DLD1 (cell line): ENCODE measurements at regions not wholly inside any gene's neighbourhood (a gene's known extent, or its start where the extent isn't known, plus 50 kb on each side); places are given as distances from the start of the nearest gene placed in this dataset.
"Not testable (repeated sequence)": the region's sequence is repeated elsewhere in the genome, so short reads cannot be mapped to it uniquely, and the experiment has no call there.

Experiments
- in situ Hi-C: cut with HindIII; loops from 2 replicates; pipeline ENCODE4 v1.10.0; 2017; ENCODE audit warnings: low sequenced_read_pairs

DNA sequence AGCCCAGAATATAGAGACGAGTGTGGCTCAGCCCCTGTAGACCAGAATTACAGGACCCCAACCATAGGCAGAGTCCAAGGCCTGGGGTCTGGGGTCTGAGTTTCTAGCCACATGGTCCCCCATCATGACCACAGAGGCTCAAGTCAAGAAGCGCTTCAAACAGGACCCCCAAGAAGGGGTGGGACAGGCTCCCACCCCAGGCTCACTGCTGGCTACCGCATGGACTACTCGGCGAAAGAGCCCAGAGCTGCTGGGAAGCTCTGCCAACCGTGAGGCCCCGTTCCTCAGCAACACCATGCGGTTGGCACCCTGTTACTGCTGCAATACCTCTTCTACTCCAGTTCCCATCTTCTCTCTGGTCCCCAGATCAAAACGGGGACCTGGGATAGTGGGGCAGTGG is 254.8 kb downstream of the TEX29 start:
- in situ Hi-C loops: no loop called here

DNA sequence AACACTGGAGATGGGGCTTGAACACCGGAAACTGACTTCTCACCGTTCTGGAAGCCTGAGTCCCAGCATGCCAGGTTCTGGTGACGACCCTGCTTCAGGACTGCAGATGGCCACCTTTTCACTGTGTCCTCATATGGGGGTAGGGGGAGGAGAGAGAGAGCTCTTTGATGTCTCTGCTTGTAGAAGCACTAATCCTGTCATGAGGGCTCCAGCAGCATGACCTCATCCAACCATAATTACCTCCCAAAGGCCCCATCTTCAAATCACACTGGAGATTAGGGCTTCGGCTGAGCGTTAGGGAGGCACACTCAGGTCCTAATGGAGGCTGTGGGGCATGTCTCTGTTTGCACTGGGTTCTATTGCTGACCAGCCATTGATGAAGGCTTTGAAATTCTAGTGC is 255.3 kb downstream of the TEX29 start:
- in situ Hi-C loops: no loop called here

DNA sequence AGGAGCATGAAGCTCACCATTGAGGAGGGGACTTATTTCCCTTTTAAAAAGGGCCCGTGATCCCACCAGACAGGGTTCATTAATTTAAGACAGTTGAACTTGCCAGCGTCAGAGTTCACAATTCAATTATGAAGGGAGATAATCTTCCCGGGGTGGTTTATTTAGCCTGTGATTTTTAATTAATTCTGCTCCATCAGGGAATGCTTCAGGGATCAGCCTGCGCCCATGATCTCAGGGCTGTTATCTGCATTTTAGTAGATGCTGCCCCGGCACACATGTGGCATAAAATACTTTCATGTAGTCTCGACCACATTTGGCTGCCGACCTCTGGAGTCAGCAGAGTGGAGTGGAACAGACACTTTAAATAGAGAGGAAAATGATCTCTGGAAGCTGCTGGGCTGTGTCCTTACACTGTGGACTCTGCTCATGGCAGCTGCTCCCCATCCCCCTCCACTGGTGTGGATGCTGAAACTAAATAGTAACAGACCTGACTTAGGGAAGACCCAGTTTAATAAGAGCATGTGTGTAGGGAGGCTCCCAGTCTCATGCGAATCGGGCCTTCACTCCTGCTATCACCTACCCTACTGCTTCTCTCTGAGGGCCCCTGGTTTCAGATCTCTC is 256.9 kb downstream of the TEX29 start:
- in situ Hi-C loops: no loop called here

DNA sequence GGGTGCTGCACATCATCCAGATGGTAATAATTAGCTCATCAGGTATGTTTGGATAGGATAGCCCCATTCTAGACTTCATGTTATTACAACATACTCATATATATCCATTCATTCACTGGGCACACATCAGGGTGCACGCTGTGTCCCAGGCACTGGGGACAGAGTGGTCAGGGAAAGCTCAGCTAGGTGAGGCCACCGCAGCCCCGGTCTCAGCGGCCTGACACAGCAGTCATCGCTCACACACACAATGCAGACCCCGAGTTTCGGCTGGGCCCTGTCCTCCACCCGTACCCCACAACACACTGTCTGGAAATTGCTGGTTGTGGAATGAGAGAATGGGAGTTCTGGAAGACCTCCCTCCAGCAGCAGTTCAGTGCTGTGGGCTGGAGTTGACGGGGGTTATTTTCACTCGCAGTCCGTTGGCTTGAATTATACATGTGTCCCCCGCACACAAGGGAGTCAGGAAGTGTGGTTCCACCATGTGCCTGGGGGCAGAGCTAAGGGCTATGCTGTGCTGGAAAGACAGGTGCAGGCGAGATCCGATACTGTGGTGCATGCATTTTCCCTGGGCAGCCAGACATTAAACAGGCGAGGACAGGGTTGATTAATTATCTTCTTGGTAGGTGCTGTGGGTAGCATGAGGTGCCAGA is 257.6 kb downstream of the TEX29 start:
- in situ Hi-C loops: no loop called here

DNA sequence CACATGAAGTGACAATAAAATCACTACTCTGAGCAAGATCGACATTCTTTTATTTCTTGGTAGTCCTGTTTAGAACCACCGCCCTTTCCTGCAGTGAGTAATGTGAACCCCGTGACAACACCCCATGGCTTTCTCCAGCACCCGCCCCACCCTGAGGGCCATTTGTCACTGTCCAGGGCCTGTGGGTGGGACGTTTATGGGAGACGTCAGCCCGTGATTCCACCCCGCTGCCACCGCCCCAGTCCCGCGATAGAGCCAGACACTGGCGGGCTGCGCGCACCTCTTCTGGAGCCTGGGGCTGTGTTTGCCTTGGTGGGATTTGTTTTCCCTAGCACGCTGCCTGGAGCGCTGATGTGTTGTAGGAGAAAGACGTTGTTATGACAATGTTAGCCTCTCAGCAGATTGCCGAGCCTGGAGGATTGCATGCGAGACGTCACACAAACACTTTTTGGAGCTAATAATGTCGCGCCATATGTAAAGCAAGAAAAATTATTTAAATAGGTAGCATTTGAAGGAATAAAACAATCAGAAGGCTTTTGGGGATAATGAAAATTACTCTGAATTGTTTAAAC is 263.7 kb downstream of the TEX29 start:
- in situ Hi-C loops: no loop called here

DNA sequence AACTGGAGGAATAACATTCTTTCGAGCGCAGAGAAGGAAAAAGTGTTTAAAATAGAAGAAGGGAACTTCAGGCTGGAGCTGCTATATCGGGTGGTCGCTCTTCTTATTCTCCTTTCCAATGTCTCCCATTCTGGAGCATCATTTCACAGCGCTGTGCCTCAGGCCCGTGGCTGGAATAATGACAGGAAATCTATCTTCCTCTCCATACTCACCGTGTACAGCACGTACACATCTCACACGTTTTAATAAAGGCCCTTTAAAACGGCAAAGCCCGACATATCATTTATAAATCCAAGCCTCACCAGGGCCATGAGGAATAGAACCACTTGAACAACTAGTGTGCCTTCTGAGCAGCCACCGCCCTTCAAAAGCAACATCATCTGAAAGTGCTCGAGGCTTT is 264.4 kb downstream of the TEX29 start:
- in situ Hi-C loops: no loop called here

DNA sequence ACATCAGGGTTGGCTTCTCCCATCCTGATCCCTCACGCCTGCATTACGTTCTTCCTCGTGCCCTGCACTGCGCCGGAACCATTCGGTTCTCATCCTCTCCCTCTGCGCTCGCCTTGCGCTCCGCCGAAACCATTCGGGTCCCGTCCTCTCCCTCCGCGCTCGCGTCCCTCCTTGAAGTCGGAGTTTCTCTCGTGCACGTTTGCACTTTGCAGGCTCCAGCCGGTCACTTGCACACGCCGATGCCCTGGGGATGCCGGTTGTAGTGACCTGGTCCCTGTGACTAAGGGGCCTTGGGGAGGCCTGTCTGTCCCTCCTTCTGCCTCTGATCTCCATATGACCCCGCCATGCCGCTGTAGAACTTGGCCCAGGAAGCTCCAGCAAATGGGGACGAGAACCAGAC is 265.8 kb downstream of the TEX29 start:
- in situ Hi-C loops: no loop called here

DNA sequence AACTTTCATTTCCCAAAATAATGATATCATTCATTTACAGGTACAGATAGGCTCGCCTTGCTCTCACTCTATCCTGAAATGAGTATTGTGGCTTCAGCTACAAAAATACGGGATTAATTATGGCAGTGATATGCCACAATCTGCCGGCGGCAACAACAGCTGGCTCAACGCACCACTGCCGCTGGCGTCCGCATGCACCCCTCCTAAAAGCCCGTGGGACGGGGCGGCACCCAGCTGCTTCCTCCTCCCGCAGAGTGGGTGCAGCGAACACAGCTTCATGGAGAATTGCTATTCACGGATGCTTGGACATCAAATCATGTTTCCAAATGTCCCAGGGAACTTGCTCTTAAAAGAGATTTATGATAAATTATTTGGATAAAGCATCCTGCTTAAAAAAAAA is 266.8 kb downstream of the TEX29 start:
- in situ Hi-C loops: no loop called here

DNA sequence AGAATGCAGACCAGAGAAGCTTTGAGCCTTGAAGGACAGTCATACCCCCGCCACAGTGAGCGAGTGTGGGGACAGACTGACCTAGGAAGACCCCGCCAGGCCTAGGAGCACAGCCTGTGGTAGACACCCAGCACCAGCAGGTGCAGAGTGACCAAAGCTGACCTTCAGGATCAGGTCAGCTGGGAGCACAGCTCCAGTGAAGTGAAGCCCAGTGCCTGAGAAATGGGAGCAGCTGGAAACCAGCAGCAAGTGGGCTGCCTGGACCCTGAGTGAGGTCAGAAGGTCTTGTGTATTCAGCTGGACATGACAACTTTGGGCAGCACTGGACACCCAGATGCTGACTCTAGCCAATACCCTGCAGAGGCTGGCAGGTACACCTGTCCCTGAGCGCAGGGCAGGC is 268.9 kb downstream of the TEX29 start:
- in situ Hi-C loops: no loop called here

DNA sequence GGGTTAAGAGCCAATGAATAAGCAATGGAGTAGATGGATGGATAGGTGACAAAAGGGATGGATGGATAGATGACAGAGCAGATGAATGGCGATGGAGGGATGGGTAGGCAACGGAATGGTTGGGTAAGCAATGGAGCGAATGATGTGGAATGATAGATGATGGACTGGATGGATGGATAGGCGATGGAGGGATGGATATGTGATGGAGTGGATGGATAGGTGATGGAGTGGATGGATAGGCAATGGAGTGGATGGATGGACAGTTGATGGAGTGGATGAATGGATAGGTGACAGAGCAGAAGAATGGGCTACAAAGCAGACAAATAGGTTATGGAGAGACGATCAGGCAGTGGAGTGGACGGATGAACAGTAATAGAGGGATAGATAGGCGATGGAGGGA is 269.6 kb downstream of the TEX29 start:
- in situ Hi-C loops: no loop called here

DNA sequence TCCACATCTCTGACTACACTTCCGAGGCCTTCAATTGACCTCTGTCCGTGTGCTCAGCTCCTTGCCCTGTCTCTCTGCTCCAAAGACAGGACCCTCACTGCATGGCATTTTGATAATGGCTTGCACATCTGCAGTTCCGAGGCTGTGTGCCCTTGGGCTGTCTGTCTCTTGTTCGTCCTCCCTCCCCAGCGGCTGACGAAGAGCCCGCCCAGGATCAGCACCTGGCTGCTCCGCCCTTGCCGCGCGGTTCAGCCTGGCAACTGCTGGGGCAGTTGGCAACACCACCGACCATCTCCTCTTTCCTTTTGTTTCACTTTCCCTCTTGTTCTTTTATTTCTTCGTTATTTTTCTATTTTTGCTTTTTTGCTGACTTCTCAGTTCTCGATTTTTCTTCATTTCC is 270.4 kb downstream of the TEX29 start:
- in situ Hi-C loops: no loop called here

DNA sequence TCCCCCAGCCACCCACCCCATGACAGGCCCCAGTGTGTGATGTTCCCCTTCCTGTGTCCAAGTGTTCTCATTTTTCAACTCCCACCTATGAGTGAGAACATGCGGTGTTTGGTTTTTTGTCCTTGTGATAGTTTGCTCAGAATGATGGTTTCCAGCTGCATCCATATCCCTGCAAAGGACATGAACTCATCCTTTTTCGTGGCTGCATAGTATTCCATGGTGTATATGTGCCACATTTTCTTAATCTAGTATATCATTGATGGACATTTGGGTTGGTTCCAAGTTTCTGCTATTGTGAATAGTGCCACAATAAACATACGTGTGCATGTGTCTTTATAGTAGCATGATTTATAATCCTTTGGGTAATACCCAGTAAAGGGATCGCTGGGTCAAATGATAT is 273.0 kb downstream of the TEX29 start:
- in situ Hi-C loops: not testable (repeated sequence)

DNA sequence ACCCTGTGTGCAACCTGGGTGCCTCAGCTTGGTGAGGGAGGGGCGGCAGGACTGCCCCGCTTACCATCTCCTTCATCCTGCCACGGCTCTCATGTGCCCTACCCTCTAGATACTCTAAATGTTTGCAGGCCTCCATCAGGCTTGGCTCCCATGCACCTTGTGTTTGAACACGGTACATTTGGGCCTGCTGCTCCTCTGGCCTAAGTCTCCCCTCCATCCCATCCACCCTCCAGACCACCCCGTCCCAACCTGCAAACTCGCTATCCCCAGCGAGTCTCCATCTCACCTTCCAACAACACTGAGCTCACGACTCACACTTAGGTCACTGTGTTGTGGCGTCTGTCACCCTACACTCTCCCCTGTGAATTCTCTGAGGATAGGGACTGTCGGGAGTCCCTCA is 274.2 kb downstream of the TEX29 start:
- in situ Hi-C loops: no loop called here

DNA sequence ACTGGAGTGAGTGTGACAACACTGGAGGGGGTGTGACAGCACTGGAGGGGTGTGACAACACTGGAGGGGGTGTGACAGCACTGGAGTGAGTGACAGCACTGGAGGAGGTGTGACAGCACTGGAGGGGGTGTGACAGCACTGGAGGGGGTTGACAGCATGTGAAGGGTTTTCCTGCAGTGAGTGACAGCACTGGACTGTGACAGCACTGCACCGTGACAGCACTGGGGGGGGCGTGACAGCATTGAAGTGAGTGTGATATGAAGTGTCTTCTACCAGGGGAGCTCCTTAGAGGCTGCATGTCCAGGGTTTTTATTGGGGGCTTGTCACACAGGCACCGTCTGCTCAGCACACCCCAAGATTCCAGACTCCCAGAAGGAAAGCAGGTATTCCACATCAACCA is 274.8 kb downstream of the TEX29 start:
- in situ Hi-C loops: no loop called here

DNA sequence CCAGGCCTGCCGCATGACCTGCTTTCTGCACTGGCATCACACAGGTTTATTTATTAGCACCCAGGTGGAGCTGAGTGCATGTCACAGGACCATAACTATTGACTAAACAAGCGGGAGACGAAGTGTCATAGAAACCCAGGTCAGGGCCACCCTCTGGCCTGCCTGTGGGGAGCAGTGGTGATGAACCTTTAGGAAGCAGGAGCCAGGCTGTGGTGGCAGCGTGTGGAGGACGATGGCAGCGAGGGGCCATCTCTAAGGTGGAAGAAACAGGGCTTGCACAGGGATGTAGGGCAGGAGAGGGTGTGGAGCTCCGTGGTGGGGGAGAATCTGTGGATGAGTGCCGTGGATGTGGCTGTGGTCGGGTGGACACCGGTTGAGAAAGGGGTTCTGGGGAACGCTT is 275.3 kb downstream of the TEX29 start:
- in situ Hi-C loops: no loop called here

DNA sequence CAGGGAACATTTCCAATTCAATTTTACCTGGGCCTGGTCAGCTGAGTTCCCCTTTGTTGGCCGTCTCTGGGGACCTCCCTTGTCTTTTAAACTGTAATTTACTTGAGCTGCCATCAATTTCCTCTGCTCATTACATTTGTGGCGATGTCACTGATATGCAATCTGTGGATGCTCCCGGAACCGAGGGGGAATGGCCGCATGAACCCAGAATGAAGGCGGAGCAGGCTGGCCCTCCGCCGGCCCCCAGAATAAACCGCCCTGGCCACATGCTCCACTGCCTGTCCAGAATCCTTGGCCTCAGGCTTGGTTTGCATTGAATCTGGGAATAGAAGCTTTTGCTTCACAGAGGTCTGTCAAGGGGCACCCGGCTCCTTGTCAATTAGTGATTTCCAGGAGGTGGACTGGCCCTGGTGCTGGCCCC is 276.8 kb downstream of the TEX29 start:
- in situ Hi-C loops: no loop called here

DNA sequence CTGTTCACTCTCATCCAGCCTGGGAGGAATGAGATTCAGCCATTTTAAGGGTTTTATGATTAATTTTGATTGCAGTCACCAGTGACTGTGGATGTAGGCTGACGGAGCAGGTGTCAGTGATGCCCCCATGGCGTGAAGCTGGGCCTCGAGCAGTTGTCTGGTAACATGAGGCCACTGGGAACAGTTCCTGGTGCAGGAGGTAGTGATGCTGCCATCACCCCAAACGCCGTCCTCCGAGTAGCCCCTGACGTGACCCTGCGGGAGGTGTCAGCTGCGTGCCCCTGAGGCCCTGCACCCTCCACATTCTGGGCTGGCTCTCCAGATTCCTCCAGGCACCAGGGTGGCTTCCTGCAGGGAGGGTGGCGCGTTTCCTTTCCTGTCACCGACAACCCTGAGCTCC is 277.2 kb downstream of the TEX29 start:
- in situ Hi-C loops: no loop called here

DNA sequence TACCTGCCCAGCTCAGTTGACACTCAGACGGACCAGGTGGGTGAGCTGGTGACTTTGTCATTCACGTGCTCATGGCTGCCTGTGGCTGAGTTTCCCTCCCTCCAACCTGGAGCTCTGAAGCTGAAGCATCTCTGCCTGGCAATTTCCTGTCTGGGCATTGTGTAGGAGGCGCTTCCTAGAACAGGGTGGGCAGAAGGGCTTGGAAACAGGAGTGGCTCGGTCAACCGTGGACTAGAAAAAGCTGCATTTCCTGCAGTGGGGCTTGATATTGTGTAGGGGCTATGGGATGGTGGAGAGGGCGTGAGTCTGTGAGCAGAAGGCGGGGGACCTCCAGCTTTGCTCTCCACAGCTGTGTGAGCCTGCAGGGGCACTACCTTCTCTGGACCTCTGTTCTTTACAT is 278.3 kb downstream of the TEX29 start:
- in situ Hi-C loops: no loop called here

DNA sequence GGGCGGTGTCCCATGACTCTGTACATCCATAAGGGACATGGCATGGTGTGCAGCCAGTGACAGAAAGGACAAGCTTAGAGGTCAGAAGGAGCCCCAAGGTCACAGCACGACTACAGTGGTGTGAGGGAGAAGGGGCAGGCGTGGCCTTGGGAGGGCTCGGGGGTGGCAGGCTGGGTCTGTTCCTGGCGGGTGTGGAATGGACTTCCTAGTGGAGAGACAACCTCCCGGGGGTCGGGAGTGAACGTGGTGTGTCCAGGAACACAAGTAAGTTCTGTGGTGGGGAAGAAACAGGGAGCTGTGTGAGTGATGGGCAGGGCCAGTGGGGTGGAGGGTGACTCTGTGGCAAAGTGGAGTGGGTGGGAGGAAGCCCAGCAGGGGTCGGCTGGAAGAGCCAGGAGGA is 279.3 kb downstream of the TEX29 start:
- in situ Hi-C loops: no loop called here

DNA sequence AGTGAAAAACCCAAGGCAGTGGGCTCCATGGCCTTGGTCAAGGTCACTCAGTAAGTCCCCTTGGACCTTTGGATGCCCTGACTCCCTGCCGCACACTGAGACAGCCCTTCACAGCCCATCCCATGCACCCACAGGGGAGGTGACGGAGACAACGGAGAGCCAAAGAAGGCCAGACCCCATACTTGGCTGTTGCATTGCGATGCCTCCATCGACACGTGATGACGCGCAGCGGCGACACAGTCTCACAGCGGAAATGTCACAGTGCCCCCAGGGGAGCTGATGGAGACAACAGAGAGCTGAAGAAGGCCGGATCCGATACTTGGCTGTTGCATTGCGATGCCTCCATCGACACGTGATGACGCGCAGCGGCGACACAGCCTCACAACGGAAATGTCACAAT is 282.4 kb downstream of the TEX29 start:
- in situ Hi-C loops: no loop called here

DNA sequence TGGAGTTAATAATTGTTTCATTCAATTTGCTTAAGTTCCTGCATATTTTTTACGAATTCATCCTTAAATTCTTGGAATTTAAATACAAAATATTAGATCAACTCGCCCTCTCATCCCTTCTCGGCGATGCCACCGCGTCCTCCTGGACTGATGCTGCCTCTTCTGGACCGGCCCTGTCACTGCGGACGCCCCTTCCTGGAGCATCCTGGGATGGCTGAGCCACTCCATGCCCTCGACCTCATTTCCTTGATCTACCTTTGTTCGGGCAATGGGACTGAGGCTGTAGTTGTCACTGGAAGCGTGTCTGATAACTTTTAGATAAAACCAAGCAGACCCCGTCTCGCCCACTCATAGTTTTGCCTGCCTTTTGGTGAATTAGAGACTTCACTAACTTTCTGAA is 283.7 kb downstream of the TEX29 start:
- in situ Hi-C loops: no loop called here

DNA sequence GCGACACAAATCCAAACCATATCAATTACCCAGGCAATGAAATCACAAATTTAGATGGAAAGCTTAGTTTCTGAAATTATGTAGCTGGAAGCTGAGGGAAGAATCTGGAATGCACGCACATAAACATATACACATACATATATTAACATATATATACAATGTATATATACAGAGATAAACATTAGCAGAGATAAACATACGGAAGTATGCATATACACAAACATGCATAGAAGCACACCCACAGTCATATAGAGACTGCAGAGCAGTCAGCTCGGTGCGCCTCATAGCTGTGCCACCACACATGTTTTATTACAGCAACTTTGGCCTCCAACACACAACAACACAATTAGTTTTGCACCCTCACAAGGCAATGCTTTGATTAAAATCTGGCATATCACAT is 288.1 kb downstream of the TEX29 start:
- in situ Hi-C loops: no loop called here

DNA sequence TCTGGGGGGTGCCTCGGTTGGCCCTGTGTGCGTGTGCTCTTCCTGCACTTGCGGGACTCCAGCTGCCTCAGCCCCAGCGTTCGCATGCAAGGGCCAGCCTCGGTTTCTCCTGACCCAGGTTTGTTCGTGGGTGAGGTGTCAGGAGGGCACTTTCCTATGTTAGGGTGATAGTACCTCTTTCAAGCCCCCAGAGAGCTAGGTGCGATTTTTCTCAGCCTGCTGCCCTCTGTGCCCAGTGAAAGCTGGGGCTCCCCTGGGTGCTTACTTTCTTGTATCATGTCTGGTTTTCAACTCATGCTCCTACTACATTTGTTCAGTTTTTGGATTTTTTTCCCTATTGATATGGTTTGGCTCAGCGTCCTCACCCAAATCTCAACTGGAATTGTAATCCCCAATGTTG is 289.2 kb downstream of the TEX29 start:
- in situ Hi-C loops: no loop called here
